MV-4-11 (cell line): ENCODE measurements at regions not wholly inside any gene's neighbourhood (a gene's known extent, or its start where the extent isn't known, plus 50 kb on each side); places are given as distances from the start of the nearest gene placed in this dataset.
A peak's percentile ranks its signal among the peaks of the same experiment; 100 is the strongest.
"Not testable (repeated sequence)": the region's sequence is repeated elsewhere in the genome, so short reads cannot be mapped to it uniquely, and the experiment has no call there.

ENCODE experiments used
- DNase-seq: peaks from one replicate; lab custom pipeline; 2025; lab: John Stamatoyannopoulos, UW

- no peak for DNase-seq
Measured at GRCh38 chr10:36765782-36766414, 359.5 kb upstream of the ANKRD30A start.

- DNase-seq: no peak
Measured at GRCh38 chr10:36764823-36765222, 360.6 kb upstream of the ANKRD30A start.

GRCh38 chr10:36761121-36761520 lies 364.3 kb upstream of the ANKRD30A start:
- no peak for DNase-seq

- DNase-seq: no peak
Measured at GRCh38 chr10:36759141-36759805, 366.1 kb upstream of the ANKRD30A start.

- DNase-seq: no peak
Measured at GRCh38 chr10:36748128-36748871, 377.1 kb upstream of the ANKRD30A start.

GRCh38 chr10:36739884-36740445 lies 385.4 kb upstream of the ANKRD30A start:
- no peak for DNase-seq

- no peak for DNase-seq
Measured at GRCh38 chr10:36738738-36739431, 386.5 kb upstream of the ANKRD30A start.

GRCh38 chr10:36736311-36736710 lies 389.1 kb upstream of the ANKRD30A start:
- DNase-seq: no peak

GRCh38 chr10:36734590-36734989 lies 390.8 kb upstream of the ANKRD30A start:
- not testable (repeated sequence) for DNase-seq

GRCh38 chr10:36730316-36730715 lies 395.1 kb upstream of the ANKRD30A start:
- peak; percentile 2 for DNase-seq

- DNase-seq: no peak
Measured at GRCh38 chr10:36728626-36729025, 396.8 kb upstream of the ANKRD30A start.

- peak; percentile 2 for DNase-seq
Measured at GRCh38 chr10:36725581-36726520, 399.5 kb upstream of the ANKRD30A start.

GRCh38 chr10:36722777-36723176 lies 402.6 kb upstream of the ANKRD30A start:
- DNase-seq: no peak

- DNase-seq: no peak
Measured at GRCh38 chr10:36721871-36722270, 403.5 kb upstream of the ANKRD30A start.

- no peak for DNase-seq
Measured at GRCh38 chr10:36720895-36721294, 404.5 kb upstream of the ANKRD30A start.

GRCh38 chr10:36717118-36717517 lies 408.3 kb upstream of the ANKRD30A start:
- no peak for DNase-seq

- DNase-seq: no peak
Measured at GRCh38 chr10:36716291-36716690, 409.1 kb upstream of the ANKRD30A start.

GRCh38 chr10:36712695-36713094 lies 412.7 kb upstream of the ANKRD30A start:
- DNase-seq: no peak

GRCh38 chr10:36711361-36711760 lies 414.0 kb upstream of the ANKRD30A start:
- no peak for DNase-seq

- DNase-seq: no peak
Measured at GRCh38 chr10:36704124-36704523, 421.3 kb upstream of the ANKRD30A start.

- no peak for DNase-seq
Measured at GRCh38 chr10:36703179-36703578, 422.2 kb upstream of the ANKRD30A start.
